Stimulated activated CD4-positive, alpha-beta T cell treated with anti-CD3 and anti-CD28 coated beads, Interleukin-2, amount 100 ng/mL, for 4 hours (primary cell): ENCODE measurements at regions not wholly inside any gene's neighbourhood (a gene's known extent, or its start where the extent isn't known, plus 50 kb on each side); places are given as distances from the start of the nearest gene placed in this dataset.

ENCODE experiments used
- DNase-seq: peaks from one replicate; pipeline ENCODE4 v3.0.0-alpha.2; 2020; ENCODE audit warnings: low read depth

GRCh38 chr16:82357237-82357636 lies 187.2 kb upstream of the MPHOSPH6 start:
- no peak for DNase-seq

GRCh38 chr16:82350560-82350959 lies 180.5 kb upstream of the MPHOSPH6 start:
- no peak for DNase-seq

GRCh38 chr16:82345318-82345717 lies 175.3 kb upstream of the MPHOSPH6 start:
- no peak for DNase-seq

DNA sequence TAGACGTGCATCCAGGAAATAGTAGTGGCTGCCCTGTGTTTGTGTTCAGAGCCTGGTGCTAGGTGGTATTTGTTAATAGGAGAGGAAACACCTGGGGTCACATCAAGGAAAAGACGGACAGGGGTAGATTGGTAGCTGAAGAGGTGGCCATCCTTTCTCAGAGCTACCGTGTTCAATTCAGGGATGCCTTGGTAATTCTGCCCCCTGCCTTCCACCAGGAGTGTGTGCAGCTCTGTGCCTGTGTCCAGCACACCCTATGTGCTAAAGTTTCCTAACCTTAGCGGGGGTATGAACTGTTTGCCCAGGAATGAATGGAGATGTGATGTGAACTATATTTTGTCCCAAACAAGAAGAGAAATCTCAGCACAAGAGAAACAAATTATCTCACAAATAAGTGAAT lies 174.1 kb upstream of the MPHOSPH6 start:
- no peak for DNase-seq

DNA sequence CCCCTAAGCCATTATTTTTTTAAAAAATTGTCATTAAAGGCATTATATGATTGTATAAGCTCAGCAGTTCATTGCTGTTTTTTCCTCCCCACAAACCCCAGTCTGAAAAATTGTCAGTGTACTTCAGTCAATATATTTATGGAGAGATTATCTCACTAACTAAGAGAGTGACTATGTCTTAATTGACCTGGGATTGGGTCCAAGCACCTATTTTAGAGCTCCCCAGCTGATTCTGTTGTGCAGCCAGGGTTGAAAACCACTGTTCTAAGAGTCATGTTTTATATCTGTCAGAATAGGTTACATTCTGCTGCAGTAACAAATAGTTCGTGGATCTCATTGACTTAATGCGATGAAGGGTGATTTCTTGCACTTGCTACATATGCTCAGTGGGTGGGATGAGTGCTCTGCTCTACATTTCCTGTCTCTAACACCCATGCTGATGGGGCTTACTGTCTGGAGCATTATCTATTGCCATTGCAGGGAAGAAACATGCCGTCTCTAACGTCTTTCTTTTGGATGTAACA lies 171.2 kb upstream of the MPHOSPH6 start:
- no peak for DNase-seq

DNA sequence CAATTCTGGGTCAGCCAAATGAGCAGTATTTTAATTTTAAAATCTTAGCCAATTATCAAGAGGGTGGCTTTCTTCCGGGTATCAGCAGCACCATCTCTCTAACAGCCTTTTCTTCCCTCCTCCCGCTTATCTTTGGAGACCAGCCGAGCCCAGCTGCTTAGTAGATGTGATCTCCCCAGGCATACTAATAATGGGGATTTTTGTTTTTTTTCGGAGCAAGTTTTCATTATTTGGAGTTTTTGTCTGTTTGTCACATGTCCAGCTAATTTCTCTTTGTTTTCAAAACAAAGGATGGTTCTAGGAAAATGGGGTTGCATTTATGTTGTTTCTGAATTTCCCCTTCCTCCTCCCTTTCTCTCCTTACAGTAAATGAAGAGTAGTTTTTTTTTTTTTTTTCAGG lies 170.5 kb upstream of the MPHOSPH6 start:
- DNase-seq = no peak

DNA sequence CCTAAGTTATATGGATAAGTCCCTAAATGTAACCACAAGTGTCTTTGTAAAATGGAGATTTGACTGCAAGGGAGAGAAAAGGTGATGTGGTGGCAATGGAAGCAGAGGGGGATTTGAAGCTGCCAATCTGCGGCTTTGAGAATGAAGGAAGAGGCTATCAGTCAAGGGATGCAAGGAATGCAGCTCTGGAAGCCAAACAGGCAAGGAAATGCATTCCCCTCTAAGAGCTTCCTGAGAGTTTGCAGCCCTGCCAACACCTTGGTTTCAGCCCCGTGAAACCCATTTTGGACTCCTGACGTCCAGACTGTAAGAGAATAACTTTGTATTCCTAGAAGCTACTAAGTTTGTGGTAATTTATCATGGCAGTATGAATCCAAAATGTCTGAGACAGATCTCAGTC lies 167.3 kb upstream of the MPHOSPH6 start:
- DNase-seq = no peak

DNA sequence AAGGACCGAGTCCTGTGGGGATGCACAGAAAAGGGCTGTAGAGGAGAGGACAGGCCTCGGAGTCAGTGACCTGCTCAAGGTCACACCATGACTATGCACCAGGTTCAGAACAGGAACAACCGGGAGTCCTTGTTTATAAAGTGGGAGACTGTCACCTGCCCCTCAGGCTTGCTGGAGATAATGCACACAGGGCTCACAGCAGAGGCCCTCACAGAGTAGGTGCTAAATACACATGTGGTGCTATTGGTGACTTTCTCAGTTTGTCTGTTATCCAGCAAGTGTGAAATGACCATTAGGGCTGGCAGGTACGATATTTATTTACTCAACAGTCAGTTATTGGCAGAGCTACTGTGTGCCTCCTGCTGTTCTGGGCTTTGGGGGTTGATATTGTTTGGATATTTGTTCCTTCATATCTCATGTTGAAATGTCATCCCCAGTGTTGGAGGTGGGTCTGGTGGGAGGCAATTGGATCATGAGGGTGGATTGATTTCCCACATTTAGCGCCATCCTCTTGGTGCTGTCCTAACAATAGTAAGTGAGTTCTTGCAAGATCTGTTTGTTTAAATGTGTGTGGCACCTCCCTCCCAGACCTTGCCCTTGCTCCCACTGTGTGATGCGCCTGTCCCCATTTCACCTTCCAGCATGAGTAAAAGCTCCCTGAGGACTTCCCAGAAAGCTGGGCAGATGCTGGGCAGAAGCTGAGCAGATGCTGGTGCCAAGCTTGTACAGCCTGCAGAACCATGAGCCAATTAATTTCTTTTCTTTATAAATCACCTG lies 162.1 kb upstream of the MPHOSPH6 start:
- no peak for DNase-seq

- no peak for DNase-seq
These were observed 161.4 kb upstream of the MPHOSPH6 start for GRCh38 chr16:82331397-82331796.

- no peak for DNase-seq
These were observed 159.6 kb upstream of the MPHOSPH6 start for GRCh38 chr16:82329504-82330192.

- no peak for DNase-seq
These were observed 159.0 kb upstream of the MPHOSPH6 start for GRCh38 chr16:82328881-82329469.

DNA sequence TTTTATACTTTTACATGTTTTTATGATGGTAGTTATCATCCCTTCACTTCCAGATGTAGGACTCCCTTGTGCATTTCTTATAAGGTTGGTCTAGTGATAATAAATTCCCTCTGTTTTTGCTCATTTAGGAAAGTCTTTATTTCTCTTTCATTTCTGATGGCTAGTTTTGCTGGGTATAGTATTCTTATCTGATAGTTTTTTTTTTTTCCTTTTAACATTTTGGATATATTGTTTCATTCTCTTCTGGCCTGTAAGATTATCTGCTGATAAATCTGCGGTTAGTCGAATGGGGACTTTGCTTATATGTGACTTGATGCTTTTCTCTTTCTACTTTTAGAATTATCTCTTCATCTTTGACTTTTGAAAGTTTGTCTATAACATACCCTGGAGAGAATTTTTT lies 153.1 kb upstream of the MPHOSPH6 start:
- DNase-seq = no peak

DNA sequence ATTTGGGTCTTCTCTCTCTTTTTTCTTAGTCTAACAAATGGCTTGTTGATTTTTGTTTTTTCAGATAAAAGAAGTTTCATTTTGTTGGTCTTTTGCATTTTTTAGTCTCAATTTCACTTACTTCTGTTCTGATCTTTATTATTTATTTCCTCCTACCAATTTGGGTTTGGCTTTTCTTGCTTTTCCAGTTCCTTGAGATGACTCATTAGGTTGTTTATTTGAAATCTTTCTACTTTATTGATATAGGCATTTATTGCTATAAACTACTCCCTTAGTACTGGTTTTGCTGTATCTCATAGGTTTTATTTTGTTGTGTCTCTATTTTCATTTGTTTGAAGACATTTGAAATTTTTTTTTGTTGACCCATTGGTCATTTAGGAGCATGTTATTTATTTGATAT lies 152.2 kb upstream of the MPHOSPH6 start:
- DNase-seq = no peak

DNA sequence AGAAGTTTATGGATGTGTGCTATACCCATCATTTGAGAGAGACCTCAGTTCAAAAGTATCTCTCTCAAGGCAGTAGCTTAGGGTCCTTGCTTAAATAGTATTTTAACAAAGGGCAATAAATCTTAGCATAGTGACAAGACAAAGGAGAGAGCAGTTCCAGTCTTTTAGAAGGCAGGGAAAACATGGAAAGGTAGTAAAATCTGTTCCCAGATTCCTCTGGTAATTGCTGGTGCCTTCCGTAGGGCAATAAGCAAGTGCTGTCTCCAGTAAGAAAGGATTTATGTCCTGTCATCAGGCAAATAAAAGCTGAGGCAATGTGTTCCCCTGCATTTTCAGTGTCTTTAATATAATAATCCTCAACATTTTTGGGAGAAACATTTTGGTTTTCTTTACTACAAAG lies 149.0 kb upstream of the MPHOSPH6 start:
- DNase-seq = no peak

GRCh38 chr16:82317411-82318167 lies 147.6 kb upstream of the MPHOSPH6 start:
- no peak for DNase-seq

DNA sequence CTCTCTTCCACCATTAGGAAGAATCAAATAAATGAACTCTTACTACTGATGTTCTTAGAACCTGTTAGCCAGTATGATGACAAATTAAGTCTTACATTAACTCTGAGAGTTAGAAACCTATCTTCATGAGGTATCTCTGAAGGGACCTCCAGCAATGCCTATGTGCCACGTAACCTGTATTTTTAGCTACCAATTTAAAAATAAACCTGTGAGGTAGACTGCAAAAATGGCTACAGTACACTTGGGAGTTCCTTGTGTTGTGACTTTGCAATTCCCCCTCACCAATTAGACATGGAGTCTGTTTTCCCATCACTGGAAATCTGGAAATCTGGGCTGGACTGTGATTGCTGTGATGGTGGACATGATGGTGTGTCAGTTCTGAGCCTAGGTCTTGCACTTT lies 143.7 kb upstream of the MPHOSPH6 start:
- no peak for DNase-seq

DNA sequence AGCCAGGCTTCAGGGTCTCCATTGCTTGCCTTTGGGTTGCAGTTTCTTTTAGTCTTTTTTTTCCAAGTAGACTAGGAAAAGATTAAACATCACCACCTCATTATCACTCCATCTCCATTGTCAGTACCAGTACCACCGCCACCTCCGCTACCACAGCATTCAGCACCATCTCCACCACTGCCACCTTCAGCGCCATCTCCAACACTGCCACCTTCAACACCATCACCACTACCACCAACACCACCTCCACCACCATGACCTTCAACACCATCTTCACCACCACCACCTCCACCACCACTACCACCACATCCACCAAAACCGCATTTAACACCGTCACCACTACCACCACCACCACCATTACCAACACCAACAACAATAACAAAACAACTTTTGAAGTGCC lies 141.5 kb upstream of the MPHOSPH6 start:
- no peak for DNase-seq

DNA sequence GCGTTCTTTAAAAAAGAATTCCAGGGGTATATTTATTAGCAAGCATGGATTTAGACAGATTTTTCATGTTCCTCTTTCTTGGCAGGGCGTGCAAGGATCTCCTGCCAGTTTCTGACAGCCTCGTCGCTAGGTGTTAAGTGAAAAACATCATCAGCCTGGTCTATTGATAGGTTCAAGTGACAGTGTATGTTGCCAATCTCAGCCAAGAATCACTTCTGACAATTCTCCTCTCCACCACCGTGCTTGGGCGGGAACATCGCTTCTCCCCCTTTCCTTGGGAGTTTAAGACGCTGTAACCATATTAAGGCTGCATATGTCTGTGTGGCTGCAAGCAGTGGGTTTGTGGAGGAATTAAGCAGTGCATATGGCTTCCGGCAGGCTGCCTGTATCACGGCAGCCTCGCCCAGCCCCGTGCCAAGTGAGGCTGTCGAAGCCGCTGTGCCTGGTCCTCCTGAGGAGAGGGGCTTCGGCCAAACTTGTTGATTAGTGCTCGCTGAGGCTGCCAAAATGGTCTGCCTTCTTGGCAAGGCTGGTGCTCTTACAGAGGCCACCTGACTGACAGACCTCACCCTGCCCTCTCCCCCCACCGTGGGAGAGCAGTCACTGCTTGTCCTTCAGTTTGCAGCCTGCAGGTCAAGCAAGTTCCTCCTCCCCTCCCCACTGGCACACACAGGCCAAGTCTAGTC lies 132.2 kb upstream of the MPHOSPH6 start:
- DNase-seq = no peak

- DNase-seq = no peak
These were observed 131.2 kb upstream of the MPHOSPH6 start for GRCh38 chr16:82301146-82301755.

GRCh38 chr16:82300374-82300951 lies 130.4 kb upstream of the MPHOSPH6 start:
- DNase-seq = no peak

GRCh38 chr16:82298472-82298871 lies 128.4 kb upstream of the MPHOSPH6 start:
- no peak for DNase-seq
